Neural cell (in vitro differentiated cells): ENCODE measurements at regions not wholly inside any gene's neighbourhood (a gene's known extent, or its start where the extent isn't known, plus 50 kb on each side); places are given as distances from the start of the nearest gene placed in this dataset.

Experiments used
- CTCF ChIP-seq: fragments of 450-650 bp; IDR thresholded peaks from 2 replicates; pipeline ENCODE4 v1.5.1; 2014; ENCODE audit warnings: antibody characterized with exemption, mild to moderate bottlenecking, moderate library complexity; ENCODE audit not compliant: poor library complexity, severe bottlenecking
- EP300 ChIP-seq: fragments of 450-650 bp; conservative IDR thresholded peaks from 2 replicates; pipeline ENCODE4 v1.6.1; 2014; ENCODE audit warnings: antibody characterized with exemption, mild to moderate bottlenecking, moderate library complexity; ENCODE audit not compliant: poor library complexity, severe bottlenecking
- EZH2 ChIP-seq: fragments of 200-600, 300-800 bp; shearing (Covaris generic), sonication (generic); IDR thresholded peaks from 2 replicates; pipeline ENCODE4 v1.6.1; 2014; ENCODE audit warnings: antibody characterized with exemption, low read length, borderline replicate concordance, mild to moderate bottlenecking; ENCODE audit not compliant: insufficient read depth, poor library complexity, severe bottlenecking
- MXI1 ChIP-seq: fragments of 450-650 bp; conservative IDR thresholded peaks from 2 replicates; pipeline ENCODE4 v1.6.1; 2014; ENCODE audit warnings: antibody characterized with exemption, mild to moderate bottlenecking; ENCODE audit not compliant: poor library complexity, severe bottlenecking
- POLR2AphosphoS5 ChIP-seq: IDR thresholded peaks from 2 replicates; pipeline ENCODE4 v1.6.1; 2012
- RAD21 ChIP-seq: fragments of 450-650 bp; conservative IDR thresholded peaks from 2 replicates; pipeline ENCODE4 v1.6.1; 2014; ENCODE audit warnings: antibody characterized with exemption, mild to moderate bottlenecking, moderate library complexity
- SMC3 ChIP-seq: fragments of 450-650 bp; conservative IDR thresholded peaks from 2 replicates; pipeline ENCODE4 v1.6.1; 2014; ENCODE audit warnings: antibody characterized with exemption, mild to moderate bottlenecking, moderate library complexity; ENCODE audit not compliant: poor library complexity
- TAF1 ChIP-seq: IDR thresholded peaks from 2 replicates; pipeline ENCODE4 v1.6.1; 2012; ENCODE audit warnings: low read depth
- TF ChIP-seq, protein P1 (sequence below): IDR thresholded peaks from 2 replicates; pipeline ENCODE4 v1.6.1; 2012; ENCODE audit warnings: borderline replicate concordance

DNA sequence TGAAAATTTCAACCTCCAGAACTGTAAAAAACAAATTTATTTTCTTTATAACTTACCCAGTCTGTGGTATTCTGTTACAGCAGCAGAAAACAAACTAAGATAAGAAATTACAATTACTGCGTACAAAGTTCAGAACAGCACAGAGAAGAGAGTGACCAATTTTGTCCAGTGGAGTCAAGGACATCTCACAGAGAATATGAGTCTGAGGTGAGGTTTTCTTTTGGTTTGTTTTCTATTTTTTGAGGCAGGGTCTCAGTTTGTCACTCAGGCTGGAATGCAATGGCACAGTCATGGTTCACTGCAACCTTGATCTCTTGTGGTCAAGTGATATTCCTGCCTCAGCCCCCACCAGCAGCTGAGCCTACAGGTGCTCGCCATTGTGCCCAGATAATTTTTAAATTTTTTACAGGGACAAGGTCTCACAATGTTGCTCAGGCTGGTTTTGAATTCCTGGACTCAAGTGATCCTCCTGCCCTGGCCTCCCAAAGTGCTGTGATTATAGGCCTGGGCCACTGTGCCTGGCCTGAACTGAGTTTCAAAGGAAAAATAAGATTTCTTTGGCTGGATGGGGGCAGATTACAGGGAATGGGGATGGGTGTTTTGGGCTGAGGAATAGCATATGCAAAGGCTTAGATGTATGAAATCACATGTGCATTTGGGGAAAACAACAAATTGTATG is 201.1 kb upstream of the USP24 start:
- TF ChIP-seq, protein P1, sequence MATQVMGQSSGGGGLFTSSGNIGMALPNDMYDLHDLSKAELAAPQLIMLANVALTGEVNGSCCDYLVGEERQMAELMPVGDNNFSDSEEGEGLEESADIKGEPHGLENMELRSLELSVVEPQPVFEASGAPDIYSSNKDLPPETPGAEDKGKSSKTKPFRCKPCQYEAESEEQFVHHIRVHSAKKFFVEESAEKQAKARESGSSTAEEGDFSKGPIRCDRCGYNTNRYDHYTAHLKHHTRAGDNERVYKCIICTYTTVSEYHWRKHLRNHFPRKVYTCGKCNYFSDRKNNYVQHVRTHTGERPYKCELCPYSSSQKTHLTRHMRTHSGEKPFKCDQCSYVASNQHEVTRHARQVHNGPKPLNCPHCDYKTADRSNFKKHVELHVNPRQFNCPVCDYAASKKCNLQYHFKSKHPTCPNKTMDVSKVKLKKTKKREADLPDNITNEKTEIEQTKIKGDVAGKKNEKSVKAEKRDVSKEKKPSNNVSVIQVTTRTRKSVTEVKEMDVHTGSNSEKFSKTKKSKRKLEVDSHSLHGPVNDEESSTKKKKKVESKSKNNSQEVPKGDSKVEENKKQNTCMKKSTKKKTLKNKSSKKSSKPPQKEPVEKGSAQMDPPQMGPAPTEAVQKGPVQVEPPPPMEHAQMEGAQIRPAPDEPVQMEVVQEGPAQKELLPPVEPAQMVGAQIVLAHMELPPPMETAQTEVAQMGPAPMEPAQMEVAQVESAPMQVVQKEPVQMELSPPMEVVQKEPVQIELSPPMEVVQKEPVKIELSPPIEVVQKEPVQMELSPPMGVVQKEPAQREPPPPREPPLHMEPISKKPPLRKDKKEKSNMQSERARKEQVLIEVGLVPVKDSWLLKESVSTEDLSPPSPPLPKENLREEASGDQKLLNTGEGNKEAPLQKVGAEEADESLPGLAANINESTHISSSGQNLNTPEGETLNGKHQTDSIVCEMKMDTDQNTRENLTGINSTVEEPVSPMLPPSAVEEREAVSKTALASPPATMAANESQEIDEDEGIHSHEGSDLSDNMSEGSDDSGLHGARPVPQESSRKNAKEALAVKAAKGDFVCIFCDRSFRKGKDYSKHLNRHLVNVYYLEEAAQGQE: no peak
- TF ChIP-seq CTCF (no peak), EP300 (no peak), MXI1 (no peak), RAD21 (no peak), TAF1 (no peak), EZH2 (no peak), SMC3 (no peak), POLR2AphosphoS5 (no peak)
